ENCODE measurements at regions not wholly inside any gene's neighbourhood (a gene's known extent, or its start where the extent isn't known, plus 50 kb on each side); places are given as distances from the start of the nearest gene placed in this dataset.
"Not testable (repeated sequence)": the region's sequence is repeated elsewhere in the genome, so short reads cannot be mapped to it uniquely, and the experiment has no call there.

DNA sequence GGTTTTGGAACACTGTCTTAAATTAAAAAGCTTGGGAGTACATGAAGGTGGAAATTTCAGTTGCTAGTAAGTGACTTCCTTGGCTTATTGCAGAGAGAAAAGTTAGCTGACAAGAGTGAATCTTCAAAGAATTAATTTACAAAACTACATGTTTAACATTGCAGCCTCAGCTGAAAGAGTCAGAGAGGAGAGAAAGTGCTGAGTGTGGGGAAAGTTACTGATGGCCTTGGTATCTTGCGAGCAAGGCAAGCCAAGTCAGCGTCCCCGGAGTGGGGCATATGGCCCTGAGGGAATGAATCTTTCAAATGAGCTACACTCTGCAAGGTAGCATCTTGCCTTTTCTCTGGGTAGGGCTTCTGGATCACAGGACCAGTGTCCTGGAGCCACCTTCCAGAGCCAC, 131.3 kb downstream of the LPIN1 start:
- DNase-seq, result peak; percentile 42

DNA sequence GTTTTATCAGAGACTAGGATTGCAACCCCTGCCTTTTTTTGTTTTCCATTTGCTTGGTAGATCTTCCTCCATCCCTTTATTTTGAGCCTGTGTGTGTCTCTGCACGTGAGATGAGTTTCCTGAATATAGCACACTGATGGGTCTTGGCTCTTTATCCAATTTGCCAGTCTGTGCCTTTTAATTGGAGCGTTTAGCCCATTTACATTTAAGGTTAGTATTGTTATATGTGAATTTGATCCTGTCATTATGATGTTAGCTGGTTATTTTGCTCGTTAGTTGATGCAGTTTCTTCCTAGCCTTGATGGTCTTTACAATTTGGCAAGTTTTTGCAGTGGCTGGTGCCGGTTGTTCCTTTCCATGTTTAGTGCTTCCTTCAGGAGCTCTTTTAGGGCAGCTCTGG, 138.8 kb downstream of the LPIN1 start:
- not testable (repeated sequence) for DNase-seq

DNA sequence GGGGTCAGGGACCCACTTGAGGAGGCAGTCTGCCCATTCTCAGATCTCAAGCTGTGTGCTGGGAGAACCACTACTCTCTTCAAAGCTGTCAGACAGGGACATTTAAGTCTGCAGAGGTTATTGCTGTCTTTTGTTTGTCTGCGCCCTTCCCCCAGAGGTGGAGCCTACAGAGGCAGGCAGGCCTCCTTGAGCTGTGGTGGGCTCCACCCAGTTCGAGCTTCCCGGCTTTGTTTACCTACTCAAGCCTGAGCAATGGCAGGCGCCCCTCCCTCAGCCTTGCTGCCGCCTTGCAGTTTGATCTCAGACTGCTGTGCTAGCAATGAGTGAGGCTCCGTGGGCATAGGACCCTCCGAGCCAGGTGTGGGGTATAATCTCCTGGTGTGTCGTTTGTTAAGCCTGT, 140.5 kb downstream of the LPIN1 start:
- peak; percentile 5 for DNase-seq

DNA sequence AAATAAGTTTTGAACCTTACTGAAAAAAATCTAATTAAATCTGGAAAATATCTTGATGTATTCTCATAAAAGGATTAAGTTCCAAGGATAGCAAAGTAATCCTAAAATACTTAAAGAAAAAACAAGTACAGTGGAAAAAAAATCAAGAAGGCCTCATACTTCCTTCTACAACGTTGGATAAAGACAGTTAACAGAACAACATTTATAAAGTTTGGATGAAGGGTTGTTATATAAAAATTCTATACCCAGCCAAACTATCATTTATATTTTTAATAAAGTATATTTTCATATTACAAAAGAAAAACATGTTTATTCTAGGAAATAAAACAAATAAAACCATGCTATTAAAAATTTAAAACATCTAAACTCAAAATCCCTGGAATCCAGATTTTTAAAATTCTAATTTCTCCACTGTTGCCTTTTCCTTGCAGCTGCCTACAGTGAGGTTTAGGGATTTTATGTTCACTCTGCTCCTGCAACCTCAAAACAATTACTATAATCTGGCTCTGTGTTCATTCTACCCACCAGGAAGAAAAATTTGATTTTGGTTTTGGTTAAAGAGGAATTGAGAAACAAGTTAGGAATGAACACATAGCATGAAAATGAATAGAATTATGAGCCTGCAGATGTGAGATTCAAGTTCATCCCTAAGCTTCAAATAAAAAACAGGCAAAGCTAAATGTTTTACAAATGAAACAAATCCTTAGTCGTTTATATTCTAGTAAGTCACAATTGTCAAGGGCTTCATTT, 142.8 kb downstream of the LPIN1 start:
- no peak for DNase-seq

DNA sequence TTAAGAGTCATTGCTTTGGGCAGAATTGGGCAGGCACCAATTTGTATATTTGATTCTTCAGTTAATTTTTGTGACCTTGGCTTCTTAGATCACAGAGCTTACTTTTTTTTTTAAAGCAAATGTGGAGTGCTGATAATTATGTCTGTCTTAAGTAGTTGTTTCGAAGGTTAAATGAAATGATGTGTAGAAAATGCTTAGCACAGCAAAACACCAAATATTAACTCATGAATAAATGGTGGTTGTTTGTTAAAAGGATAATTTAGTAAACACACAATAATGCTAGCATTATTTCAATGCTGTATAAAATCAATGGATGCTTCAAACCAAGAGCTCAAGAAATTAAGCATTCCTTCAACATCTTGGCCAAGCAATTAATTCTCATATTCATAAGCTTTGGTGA, 143.4 kb downstream of the LPIN1 start:
- no peak for DNase-seq

DNA sequence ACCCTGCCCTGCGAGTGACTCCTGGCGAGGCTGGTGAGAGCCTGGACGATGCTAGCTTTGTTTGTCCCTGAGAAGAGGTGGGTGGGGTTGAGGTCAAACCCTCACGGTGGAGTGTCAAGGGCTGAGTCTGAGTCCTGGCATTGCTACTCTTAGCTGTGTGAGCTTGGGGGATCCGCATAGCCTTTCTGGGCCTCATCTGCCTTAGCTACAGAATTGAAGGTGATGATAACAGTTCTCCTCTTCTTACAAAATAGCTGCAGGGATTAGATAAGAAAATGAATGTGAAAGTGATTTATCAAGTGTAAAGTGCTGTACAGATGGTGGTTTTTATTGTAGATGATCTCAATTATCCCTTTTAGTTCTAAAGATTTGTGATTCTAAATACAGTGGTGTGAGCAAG, 144.6 kb downstream of the LPIN1 start:
- peak; percentile 18 for DNase-seq

DNA sequence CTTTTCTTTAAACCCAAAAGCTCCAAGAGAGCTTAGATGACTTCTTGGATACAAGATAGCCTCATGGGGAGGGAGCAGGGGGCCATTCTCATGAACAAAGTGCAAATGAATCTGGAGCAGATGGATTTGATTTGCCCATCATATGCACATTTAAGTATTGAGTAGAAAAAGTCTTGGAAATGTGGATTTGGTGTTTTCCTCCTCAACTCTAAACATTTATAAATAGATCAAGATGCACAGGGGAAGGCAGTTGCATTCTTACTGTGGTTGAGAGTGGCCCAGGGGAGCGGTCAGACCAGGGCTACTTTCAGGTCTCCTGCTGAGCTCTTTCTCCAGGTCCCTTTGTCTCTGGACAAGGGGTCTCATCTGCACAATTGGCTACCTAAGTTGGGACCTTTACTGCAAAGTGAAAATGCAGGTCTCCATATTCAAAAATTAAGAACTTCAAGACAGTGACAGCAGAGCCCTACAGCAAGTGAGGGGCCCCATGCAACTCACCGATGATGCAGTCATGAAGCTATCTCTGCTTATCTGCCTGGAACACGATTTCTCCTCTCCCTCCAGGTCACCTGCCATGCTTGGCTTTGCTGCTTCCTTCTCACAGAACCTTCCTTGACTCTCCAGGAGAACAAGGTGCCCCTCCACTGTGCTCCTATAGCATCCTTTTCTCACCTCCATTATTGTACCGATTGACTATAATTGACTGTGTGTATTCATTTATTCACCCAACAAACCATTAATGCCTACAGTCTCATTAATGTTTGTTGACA, 145.4 kb downstream of the LPIN1 start:
- peak; percentile 19 for DNase-seq

DNA sequence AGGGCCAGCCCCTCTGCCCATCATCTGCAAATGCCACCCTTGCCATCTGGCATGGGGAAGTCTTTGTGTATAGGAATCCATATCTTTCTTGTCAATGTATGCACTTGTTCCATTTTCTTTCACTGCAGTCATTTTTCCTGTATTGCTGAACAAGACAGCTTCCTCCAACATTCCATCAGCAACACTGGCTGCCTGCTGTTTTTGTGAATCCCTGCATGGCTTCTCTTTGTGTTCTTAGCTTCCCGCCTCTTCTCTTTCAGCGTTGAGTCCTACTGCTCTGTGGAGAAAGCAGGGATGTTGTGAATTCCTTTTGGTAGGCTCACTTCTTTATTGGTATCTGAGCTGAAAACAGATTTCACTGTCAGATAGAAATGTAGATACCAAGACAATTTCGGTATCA, 150.0 kb downstream of the LPIN1 start:
- DNase-seq, result peak; percentile 29

DNA sequence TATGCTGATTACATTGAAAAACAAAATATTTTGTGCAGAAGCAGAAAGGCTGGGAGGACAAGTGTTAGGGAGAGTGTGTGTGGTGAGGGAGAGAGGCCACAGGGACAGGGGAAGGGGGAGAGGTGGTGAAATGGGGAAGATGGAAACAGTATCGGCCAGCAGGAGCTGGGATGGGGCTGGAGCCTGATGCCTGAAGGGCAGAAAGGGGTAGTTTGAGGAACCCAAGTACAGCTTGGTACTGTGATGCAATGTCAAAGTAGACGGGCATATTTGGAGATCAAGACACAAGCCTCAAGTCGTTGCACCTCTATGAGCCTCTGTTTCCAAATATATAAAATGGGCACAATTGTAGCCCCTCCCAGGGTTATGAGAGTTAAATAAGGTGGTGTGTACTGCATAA, 152.1 kb downstream of the LPIN1 start:
- no peak for DNase-seq

DNA sequence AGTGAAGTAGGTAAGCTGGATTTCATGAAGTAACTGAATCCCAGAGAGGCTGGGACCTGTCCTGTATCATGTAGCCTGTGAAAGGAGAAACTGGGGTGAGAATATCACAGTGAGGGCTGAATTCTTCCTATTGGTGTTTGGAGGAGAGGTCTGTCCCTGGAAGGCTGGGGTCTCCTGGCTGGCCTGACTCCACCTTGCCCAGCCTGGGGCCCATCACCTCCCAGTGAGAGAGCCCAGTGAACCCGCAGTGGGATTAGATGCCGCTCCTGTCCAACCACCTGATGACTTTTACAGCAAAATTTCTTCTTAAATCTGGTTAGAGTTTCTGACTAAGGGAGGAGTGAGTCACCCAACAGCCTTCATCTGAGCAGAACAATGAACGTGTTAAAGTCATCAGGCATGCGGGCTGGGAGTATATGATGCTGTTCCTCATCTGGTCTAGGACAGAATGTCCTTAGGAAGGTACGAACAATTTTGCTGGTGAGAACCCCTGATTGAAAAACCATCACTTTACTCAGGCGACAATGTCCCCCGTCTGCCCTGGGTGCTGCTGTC, 152.9 kb downstream of the LPIN1 start:
- no peak for DNase-seq

DNA sequence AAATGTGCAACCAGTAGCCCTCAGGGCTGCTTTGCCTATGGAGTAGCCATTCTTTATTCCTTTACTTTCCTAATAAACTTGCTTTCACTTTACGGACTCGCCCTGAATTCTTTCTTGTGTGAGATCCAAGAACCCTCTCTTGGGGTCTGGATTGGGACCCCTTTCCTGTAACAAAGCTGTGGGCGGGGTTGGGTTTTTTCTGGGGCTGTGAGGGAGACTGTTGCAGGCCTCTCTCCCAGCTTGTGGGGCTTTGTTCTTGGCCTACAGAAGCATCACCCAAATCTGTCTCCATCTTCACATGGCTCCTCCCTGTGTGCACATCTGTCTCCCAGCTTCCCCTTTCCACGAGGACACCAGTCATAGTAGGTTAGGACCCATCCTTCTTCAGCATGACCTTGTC, 154.5 kb downstream of the LPIN1 start:
- peak; percentile 27 for DNase-seq

DNA sequence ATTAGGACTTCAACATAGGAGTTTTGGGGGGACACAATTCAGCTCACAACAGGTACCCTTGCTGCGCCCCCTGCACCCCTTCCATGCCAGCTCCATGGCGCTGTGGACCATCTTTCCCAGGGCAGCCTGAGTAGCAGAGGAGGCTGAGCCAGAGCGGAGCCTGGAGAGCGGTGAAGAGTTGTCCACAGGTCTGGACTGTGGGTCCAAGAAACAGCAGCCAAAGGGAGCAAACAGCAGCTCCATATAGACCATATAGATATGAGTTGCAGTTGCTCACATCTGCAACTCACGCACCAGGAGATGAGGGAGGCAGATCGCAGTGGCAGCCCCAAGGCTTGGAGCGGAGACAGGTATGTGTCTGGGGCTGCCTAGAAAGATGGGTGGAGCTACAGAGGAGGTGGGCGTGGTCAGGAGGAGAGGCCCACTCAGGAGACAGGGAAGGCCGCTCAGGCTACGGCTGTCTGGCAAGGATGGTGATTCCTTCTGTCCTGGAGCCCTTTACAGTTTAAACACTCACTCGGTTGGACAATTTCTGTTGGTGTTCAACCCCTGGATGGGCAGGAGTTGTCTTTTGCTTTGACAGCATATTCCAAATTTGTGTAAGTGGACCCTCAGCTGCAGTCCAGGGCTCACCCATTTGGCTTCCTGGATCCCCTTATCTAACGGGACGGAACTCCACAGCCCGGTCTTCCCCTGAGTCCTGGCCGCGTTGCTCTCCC, 155.1 kb downstream of the LPIN1 start:
- DNase-seq, result no peak

DNA sequence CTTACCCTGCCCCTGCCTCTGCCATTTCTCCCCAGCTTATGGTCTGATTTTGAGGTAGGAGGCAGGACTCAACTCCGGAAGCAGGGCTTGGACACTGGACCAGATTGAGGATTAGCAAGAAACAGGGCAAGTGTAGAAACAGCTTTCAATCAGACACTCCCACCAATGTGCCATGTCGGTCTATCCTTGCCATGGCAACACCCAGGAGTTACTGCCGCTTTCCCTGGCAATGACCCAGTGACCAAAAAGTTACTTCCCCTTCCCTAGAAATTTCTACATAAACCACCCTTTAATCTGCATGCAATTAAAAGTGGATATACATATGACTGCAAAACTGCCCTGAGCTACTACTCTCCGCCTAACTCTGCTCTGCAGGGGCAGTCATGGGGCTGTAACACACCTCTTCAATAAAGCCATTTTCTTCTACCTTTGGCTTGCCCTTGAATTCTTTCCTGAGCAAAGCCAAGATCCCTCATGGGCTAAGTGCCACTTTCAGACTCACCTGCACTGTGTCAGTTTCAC, 156.7 kb downstream of the LPIN1 start:
- DNase-seq, result no peak

DNA sequence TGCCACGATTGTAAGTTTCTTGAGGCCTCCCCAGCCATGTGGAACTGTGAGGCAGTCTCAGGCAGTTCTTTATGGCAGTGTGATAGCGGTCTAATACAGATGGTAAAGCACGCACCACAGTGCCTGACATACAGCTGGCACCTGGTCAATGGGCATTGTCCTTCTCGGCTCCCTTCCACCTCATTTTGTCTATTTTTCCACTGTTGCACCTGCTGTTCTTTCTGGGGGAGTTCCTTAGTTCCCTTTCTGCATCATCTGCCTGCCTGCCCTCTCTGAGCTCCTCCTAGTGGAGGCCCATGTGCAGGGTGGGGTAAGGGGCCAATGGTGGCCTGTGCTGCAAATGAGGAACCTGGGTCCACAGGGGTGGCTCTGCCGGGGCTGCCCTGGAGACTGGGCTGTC, 157.6 kb downstream of the LPIN1 start:
- no peak for DNase-seq

DNA sequence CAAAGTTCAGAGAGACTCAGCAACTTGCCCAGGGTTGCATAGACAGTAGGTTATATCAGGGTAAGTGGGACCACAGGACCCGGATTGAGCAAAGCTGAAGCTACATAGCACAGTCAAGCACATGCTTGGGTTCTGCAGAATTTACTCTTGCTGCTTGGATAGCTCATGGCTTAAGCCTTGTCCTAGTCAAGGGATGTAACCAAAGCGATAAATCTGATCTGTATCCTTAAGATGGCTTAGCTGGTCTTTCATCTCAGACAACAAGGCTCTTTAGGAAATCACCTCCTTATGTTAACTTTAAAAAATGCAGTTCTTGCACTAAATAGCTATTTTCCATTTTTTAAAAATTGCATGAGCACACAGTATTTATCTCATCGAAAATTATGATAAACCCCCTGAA, 158.5 kb downstream of the LPIN1 start:
- DNase-seq, result no peak

DNA sequence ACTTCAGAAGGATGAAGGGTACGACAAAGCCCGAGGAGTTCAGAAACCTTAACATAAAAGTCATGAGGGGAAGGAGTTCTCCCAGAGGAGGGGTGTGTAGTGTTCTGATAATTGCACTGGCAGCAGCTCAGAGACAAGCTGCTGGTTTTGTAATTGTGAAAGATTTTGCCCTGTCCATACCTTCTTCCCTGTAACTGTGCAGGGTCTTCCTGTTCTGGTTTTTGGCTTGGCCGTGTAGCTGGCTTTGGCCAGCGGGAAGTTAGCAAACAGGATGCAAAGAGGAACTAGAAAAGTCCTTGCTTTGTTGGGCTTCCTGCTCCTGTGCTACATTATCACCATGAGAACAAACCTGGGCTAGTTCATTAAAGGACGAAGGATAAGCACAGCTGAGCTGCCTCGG, 160.8 kb downstream of the LPIN1 start:
- DNase-seq, result no peak

DNA sequence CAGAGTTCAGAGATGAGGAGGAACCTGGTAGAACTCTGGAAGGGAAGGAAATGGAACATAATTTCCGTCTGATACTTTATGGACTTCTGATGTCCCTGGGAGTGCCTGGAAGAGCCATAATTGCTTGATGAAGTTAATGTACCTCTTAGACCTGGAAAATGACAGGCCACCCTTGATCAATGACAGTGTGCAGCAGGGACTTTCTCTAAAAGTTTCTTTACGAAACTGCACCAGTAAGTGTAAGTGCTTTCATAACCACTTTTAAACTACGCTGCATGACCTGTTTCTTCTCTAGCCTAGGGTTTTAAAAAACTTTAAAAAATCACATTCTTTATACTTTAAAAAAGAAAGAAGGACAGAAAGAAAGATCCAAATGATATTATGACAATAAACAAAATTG, 164.5 kb downstream of the LPIN1 start:
- DNase-seq, result no peak

DNA sequence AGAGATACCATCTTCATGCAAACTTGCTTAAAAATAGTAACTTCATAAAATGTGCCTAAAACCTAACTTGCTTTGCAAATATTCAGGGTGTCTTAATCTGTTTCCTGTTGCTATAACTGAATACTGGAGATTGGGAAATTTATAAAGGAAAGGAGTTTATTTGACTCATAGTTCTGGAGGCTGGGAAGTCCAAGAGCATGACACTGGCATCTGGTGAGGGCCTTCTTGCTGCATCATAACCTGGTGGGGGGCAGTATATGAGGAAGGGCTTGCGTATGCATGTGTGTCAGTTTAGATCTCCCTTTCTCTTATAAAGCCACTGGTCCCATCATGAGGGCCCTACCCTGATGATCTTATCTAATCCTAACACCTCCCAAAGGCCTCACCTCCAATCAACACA, 166.5 kb downstream of the LPIN1 start:
- DNase-seq, result no peak

DNA sequence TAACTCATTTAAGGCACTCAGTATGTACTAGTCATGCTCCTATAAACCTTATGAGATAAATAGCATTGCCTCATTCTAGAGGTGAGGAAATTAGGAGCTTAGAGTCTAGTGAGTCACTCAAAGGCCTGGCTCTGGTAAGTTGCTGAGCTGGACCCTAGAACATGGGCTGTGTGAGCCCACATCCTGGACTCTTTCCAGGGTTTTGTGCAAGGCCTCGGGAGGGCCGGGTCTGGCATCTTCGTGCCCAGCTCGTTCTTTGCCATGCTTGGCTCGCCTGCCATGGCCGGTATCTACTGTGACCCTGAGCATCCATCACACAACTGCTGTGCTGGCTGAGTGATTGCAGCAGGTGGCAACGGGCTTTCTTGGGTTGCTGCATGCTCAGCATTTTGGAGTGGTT, 168.0 kb downstream of the LPIN1 start:
- no peak for DNase-seq

DNA sequence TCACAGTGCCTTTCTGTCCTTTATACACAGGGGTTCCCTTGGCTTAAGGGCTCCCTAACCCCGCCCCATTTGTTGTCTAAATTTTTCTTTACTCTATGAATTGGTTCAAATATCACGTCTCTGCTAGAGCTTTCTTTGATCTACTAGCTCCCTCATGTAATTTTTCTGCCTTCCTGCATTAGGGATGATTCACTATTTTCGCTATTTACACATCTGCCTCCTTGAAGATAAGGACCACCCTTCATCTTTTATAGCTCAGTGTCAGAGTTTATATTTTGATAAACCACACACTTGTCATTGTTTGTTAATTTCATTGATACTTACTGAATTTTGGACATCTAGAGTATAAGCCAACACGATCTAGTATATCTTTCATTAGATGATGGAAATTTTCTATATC, 169.2 kb downstream of the LPIN1 start:
- DNase-seq, result no peak

DNA sequence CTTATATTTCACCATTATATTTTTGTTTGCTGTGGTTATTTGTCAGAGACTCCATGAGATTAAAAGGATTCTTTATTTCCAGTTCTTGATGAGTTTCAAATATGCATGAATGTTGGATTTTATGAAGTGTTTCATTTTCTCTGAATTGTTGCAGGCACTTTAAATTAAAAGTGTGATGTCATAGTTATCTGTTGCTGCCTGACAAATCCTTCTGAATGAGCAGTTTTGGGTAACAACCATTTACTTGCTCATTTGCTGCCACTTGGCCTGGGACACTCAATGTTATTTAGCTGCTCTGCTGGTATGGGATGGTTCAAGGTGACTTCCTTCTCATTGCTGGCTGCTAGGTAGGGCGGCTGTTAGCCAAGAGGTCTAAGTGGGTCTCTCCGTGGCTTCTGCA, 173.5 kb downstream of the LPIN1 start:
- no peak for DNase-seq

DNA sequence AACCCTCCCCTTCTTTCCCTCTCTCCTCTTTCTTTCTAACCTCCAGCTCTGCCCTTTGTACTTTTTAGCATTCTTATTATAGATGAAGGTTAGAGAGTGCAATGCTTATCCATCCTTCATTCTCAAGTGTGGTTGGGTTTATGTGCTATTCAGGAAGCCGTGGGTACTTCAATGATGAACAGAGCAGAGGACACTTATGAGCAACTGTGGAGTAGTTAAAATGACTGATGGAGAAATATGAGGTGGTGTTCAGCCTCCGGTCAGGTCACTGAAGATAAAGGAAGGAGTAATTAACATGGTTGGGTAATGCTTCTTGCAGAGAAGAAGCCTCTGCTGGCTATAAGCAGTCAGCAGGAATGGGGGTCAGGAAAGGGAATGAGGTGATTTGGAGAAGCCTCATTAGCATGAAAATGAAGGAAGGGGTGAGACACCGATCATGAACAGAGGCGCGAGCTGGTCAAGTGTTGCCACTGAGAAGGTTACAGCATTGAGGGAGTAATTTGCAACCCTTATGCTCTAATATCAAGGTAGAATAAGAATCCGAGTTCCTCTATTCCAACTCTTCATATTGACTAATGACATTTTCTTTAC, 174.7 kb downstream of the LPIN1 start:
- DNase-seq, result no peak

DNA sequence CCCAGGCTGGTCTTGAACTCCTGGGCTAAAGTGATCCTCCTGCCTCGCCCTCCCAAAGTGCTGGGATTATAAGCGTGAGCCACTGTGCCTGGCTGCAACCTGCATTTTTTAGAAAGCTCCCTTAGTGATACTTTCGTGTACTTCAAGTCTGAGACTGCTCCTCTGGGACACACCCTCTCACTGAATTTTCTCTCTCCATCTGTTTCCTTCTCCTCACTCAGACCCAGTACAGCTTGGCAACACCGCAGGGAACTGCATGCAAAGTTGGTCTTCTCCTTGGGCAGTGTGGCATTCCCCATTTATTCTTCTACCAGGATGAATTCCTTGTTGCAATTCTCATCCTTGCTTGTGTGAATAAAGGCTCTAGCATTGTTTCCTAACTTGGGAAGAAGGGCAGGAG, 175.9 kb downstream of the LPIN1 start:
- DNase-seq, result no peak
